Left ventricle myocardium inferior (tissue), 1 donor: ENCODE measurements at regions not wholly inside any gene's neighbourhood (a gene's known extent, or its start where the extent isn't known, plus 50 kb on each side); places are given as distances from the start of the nearest gene placed in this dataset.

Source experiments
- DNase-seq: peaks from one replicate; pipeline ENCODE4 v3.0.0-alpha.2; 2020
- H3K27ac ChIP-seq: fragments of 200-600 bp; replicated peaks from 2 replicates; pipeline ENCODE4 v1.8.0; 2021
- H3K27me3 ChIP-seq: fragments of 200-600 bp; 2 replicates; pipeline ENCODE4 v1.8.0; 2021; ENCODE audit warnings: low read depth
- H3K36me3 ChIP-seq: fragments of 200-600 bp; 2 replicates; pipeline ENCODE4 v1.8.0; 2021
- H3K4me1 ChIP-seq: fragments of 200-600 bp; 2 replicates; pipeline ENCODE4 v1.8.0; 2021
- H3K4me3 ChIP-seq: fragments of 200-600 bp; 2 replicates; pipeline ENCODE4 v1.8.0; 2021; ENCODE audit warnings: mild to moderate bottlenecking, moderate library complexity
- H3K9me3 ChIP-seq: fragments of 200-600 bp; replicated peaks from 2 replicates; pipeline ENCODE4 v1.8.0; 2021
- CTCF ChIP-seq: fragments of 200-600 bp; IDR thresholded peaks from 2 replicates; pipeline ENCODE4 v1.8.0; 2021; ENCODE audit warnings: antibody characterized with exemption, mild to moderate bottlenecking, borderline replicate concordance
- intact Hi-C: fragments of 100-400 bp; cut with micrococcal nuclease; formaldehyde crosslinking; loops from one replicate; pipeline ENCODE4 v1.11.0; 2022
- donor health status: DM: no; HTN: yes; CAD: no; lungs with severe emphysema.

- H3K36me3 ChIP-seq: no peaks in the 10 kb centered on the region
- no peaks in the 10 kb centered on the region for H3K4me1 ChIP-seq
- no peaks in the 10 kb centered on the region for H3K9me3 ChIP-seq
- no peak overlapping the region for H3K4me3 ChIP-seq
- intact Hi-C loops: no loop called here
- no peaks in the 10 kb centered on the region for H3K27me3 ChIP-seq
- H3K27ac ChIP-seq: no peak overlapping the region
- no peak for TF ChIP-seq CTCF
- DNase-seq: no peak
Observed at GRCh38 chrX:45681891-45682290, 481.2 kb upstream of the DIPK2B start.

GRCh38 chrX:45669715-45670340, 469.2 kb upstream of the DIPK2B start:
- Histone ChIP-seq H3K4me1 (no peaks in the 10 kb centered on the region), H3K36me3 (no peaks in the 10 kb centered on the region), H3K4me3 (no peak overlapping the region), H3K9me3 (no peaks in the 10 kb centered on the region), H3K27ac (no peak overlapping the region), H3K27me3 (no peaks in the 10 kb centered on the region)
- no peak for DNase-seq
- intact Hi-C loops: no loop called here
- no peak for TF ChIP-seq CTCF

GRCh38 chrX:45668686-45669443, 468.2 kb upstream of the DIPK2B start:
- H3K9me3 ChIP-seq: no peaks in the 10 kb centered on the region
- no peak overlapping the region for H3K27ac ChIP-seq
- intact Hi-C loops: no loop called here
- H3K4me3 ChIP-seq: no peak overlapping the region
- DNase-seq: no peak
- TF ChIP-seq CTCF: no peak
- H3K36me3 ChIP-seq: no peaks in the 10 kb centered on the region
- no peaks in the 10 kb centered on the region for H3K4me1 ChIP-seq
- no peaks in the 10 kb centered on the region for H3K27me3 ChIP-seq

- TF ChIP-seq CTCF: no peak
- Histone ChIP-seq H3K36me3 (no peaks in the 10 kb centered on the region), H3K27me3 (no peaks in the 10 kb centered on the region), H3K4me1 (no peaks in the 10 kb centered on the region), H3K9me3 (no peaks in the 10 kb centered on the region), H3K4me3 (no peak overlapping the region), H3K27ac (no peak overlapping the region)
- intact Hi-C loops: no loop called here
- no peak for DNase-seq
Observed at GRCh38 chrX:45667666-45668065, 467.0 kb upstream of the DIPK2B start.

- H3K4me1 ChIP-seq: no peaks in the 10 kb centered on the region
- no peaks in the 10 kb centered on the region for H3K27me3 ChIP-seq
- intact Hi-C loops: no loop called here
Observed at GRCh38 chrX:45664727-45665290, 464.1 kb upstream of the DIPK2B start.

More at GRCh38 chrX:45664727-45665290, 464.1 kb upstream of the DIPK2B start:
- Histone ChIP-seq H3K36me3 (no peaks in the 10 kb centered on the region), H3K27ac (no peak overlapping the region), H3K4me3 (no peak overlapping the region), H3K9me3 (no peaks in the 10 kb centered on the region)
- DNase-seq: no peak
- no peak for TF ChIP-seq CTCF
